ENCODE measurements at regions not wholly inside any gene's neighbourhood (a gene's known extent, or its start where the extent isn't known, plus 50 kb on each side); places are given as distances from the start of the nearest gene placed in this dataset.
"Not testable (repeated sequence)": the region's sequence is repeated elsewhere in the genome, so short reads cannot be mapped to it uniquely, and the experiment has no call there.

GRCh38 chr1:96222701-96223100, 498.9 kb upstream of the PTBP2 start:
- DNase-seq = no peak

- DNase-seq = not testable (repeated sequence)
Observed at GRCh38 chr1:96224229-96224628, 497.4 kb upstream of the PTBP2 start.

GRCh38 chr1:96233422-96233821, 488.2 kb upstream of the PTBP2 start:
- no peak for DNase-seq

GRCh38 chr1:96234299-96234698, 487.3 kb upstream of the PTBP2 start:
- DNase-seq = peak; percentile 28

- peak; percentile 61 for DNase-seq
Observed at GRCh38 chr1:96236156-96236739, 485.3 kb upstream of the PTBP2 start.

GRCh38 chr1:96238426-96238825, 483.2 kb upstream of the PTBP2 start:
- no peak for DNase-seq

GRCh38 chr1:96240438-96240837, 481.1 kb upstream of the PTBP2 start:
- no peak for DNase-seq

GRCh38 chr1:96253246-96254035, 468.1 kb upstream of the PTBP2 start:
- no peak for DNase-seq

GRCh38 chr1:96256130-96256790, 465.3 kb upstream of the PTBP2 start:
- no peak for DNase-seq

- DNase-seq = no peak
Observed at GRCh38 chr1:96259399-96259798, 462.2 kb upstream of the PTBP2 start.

- DNase-seq = no peak
Observed at GRCh38 chr1:96281491-96281890, 440.1 kb upstream of the PTBP2 start.

- no peak for DNase-seq
Observed at GRCh38 chr1:96290033-96290432, 431.6 kb upstream of the PTBP2 start.

- DNase-seq = no peak
Observed at GRCh38 chr1:96290801-96291200, 430.8 kb upstream of the PTBP2 start.

- DNase-seq = no peak
Observed at GRCh38 chr1:96291468-96291867, 430.1 kb upstream of the PTBP2 start.

- no peak for DNase-seq
Observed at GRCh38 chr1:96292141-96292540, 429.4 kb upstream of the PTBP2 start.

GRCh38 chr1:96296991-96297390, 424.6 kb upstream of the PTBP2 start:
- no peak for DNase-seq

- DNase-seq = peak; percentile 72
Observed at GRCh38 chr1:96306809-96307560, 414.6 kb upstream of the PTBP2 start.

GRCh38 chr1:96308314-96308713, 413.3 kb upstream of the PTBP2 start:
- DNase-seq = no peak

GRCh38 chr1:96309783-96310182, 411.8 kb upstream of the PTBP2 start:
- DNase-seq = peak; percentile 77

GRCh38 chr1:96313216-96313615, 408.4 kb upstream of the PTBP2 start:
- peak; percentile 77 for DNase-seq

GRCh38 chr1:96329121-96329520, 392.5 kb upstream of the PTBP2 start:
- peak; percentile 41 for DNase-seq

- DNase-seq = no peak
Observed at GRCh38 chr1:96331596-96331995, 390.0 kb upstream of the PTBP2 start.

GRCh38 chr1:96333522-96334235, 387.9 kb upstream of the PTBP2 start:
- DNase-seq = no peak
